ENCODE measurements at regions not wholly inside any gene's neighbourhood (a gene's known extent, or its start where the extent isn't known, plus 50 kb on each side); places are given as distances from the start of the nearest gene placed in this dataset.

GRCh38 chr7:119392-120163 is 72.8 kb upstream of the FAM20C start:
- TF ChIP-seq POLR2A (IDR thresholded peaks at IDR 0.05; ENCODE audit: low read length) = no peak
- TF ChIP-seq GATA1 (IDR thresholded peaks at IDR 0.05; ENCODE audit: low read depth, low read length) = no peak
